DMS53 (cell line): ENCODE measurements at regions not wholly inside any gene's neighbourhood (a gene's known extent, or its start where the extent isn't known, plus 50 kb on each side); places are given as distances from the start of the nearest gene placed in this dataset.
A peak's percentile ranks its signal among the peaks of the same experiment; 100 is the strongest.
"Not testable (repeated sequence)": the region's sequence is repeated elsewhere in the genome, so short reads cannot be mapped to it uniquely, and the experiment has no call there.

Experiments
- DNase-seq: peaks from one replicate; lab custom pipeline; 2025; lab: John Stamatoyannopoulos, UW

GRCh38 chr4:101730291-101731117, 60.0 kb upstream of the BANK1 start:
- peak; percentile 84 for DNase-seq

GRCh38 chr4:101727238-101727637, 63.3 kb upstream of the BANK1 start:
- no peak for DNase-seq

GRCh38 chr4:101724093-101724492, 66.4 kb upstream of the BANK1 start:
- peak; percentile 70 for DNase-seq

GRCh38 chr4:101718810-101719209, 71.7 kb upstream of the BANK1 start:
- DNase-seq, result no peak

- peak; percentile 71 for DNase-seq
Measured at GRCh38 chr4:101711590-101712260, 78.8 kb upstream of the BANK1 start.

- DNase-seq, result no peak
Measured at GRCh38 chr4:101710806-101711205, 79.7 kb upstream of the BANK1 start.

GRCh38 chr4:101708293-101709039, 82.1 kb upstream of the BANK1 start:
- DNase-seq, result peak; percentile 34

GRCh38 chr4:101707596-101707995, 82.9 kb upstream of the BANK1 start:
- DNase-seq, result no peak

- DNase-seq, result no peak
Measured at GRCh38 chr4:101706535-101707057, 83.9 kb upstream of the BANK1 start.

- DNase-seq, result no peak
Measured at GRCh38 chr4:101701551-101701950, 89.0 kb upstream of the BANK1 start.

- DNase-seq, result no peak
Measured at GRCh38 chr4:101699441-101700124, 90.9 kb upstream of the BANK1 start.

- no peak for DNase-seq
Measured at GRCh38 chr4:101697266-101697665, 93.3 kb upstream of the BANK1 start.

- no peak for DNase-seq
Measured at GRCh38 chr4:101696276-101697010, 94.1 kb upstream of the BANK1 start.

GRCh38 chr4:101695176-101695575, 95.4 kb upstream of the BANK1 start:
- no peak for DNase-seq

GRCh38 chr4:101694403-101694802, 96.1 kb upstream of the BANK1 start:
- not testable (repeated sequence) for DNase-seq

GRCh38 chr4:101693842-101694398, 96.6 kb upstream of the BANK1 start:
- DNase-seq, result peak; percentile 52

- no peak for DNase-seq
Measured at GRCh38 chr4:101689220-101689619, 101.3 kb upstream of the BANK1 start.

- DNase-seq, result no peak
Measured at GRCh38 chr4:101685126-101685525, 105.4 kb upstream of the BANK1 start.

- no peak for DNase-seq
Measured at GRCh38 chr4:101682946-101683345, 107.6 kb upstream of the BANK1 start.

GRCh38 chr4:101678180-101678579, 112.3 kb upstream of the BANK1 start:
- DNase-seq, result peak; percentile 0

GRCh38 chr4:101670897-101671296, 119.6 kb upstream of the BANK1 start:
- no peak for DNase-seq
